Left renal cortex interstitium (tissue), 4 donors: ENCODE measurements at regions not wholly inside any gene's neighbourhood (a gene's known extent, or its start where the extent isn't known, plus 50 kb on each side); places are given as distances from the start of the nearest gene placed in this dataset.

ENCODE experiments used
- DNase-seq, 4 donors: peaks; one replicate each; pipeline ENCODE4 v3.0.0-alpha.2; 2013; ENCODE audit warnings: low read depth in 4 of 4, low spot score in 2 of 4, missing footprints in 1 of 4

DNA sequence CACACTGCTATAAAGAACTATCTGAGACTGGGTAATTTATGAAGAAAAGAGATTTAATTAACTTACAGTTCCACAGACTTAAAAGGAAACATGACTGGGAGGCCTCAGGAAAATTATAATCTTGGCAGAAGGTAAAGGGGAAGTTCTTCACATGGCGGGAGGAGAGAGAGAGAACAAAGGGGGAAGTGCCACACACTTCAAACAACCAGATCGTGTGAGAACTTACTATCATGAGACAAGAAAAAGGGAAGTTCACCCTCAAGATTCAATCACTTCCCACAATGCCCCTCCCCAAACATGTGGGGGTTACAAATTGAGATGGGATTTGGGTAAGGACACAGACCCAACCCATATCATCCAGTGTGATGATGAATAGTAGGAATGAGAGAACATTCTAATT is 366.5 kb downstream of the LRFN5 start:
- no peak for DNase-seq

DNA sequence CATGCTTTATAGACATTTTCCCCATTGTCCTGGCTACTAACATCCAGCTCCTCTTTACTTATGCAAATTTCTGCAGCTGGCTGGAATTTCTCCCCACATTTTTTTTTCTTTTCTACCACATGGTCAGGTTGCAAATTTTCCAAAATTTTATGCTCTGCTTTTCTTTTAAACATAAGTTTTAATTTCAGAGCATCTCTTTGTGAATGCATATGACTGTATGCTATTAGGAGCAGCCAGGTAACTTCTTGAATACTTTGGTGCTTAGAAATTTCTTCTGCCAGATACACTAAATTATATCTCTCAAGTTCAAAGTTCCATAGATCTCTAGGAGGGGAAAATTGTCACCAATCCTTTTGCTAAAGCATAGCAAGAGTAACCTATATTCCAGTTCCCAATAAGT is 365.9 kb downstream of the LRFN5 start:
- no peak for DNase-seq

DNA sequence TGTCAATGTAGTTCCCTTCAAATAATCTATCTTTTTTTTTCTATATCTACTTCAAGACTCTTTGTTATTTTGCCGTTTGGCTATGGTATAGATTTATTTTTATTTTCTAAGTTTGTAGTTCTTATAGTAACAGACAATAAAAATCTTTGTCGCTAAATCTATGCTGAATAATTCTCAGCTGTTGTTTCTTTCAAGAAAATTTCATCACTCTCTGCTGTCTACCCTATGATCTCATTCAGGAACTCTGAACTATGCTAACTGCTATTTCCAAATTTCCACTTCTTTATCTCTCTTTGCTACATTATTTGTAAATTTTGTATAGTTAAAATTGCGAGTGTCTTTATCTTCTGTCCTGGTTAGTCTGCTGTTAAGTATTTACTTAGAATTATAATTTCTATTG is 353.6 kb downstream of the LRFN5 start:
- no peak for DNase-seq

DNA sequence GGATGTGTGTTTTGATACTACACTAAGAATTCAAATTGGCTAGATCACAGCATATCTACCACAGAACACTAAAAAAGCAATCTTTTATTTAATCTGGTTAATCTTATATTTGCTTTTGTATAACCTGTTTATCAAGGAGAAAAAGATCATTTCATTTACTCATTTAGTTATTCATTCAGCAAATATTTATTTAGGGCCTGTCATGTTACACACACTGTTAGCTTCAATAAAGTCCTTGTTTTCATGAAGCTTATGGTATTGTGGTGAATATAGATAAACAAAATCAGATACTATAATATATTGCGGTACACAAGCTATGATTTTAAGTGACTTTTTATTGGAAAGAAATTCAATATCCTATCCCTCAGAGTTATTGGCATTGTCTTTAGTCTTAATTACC is 350.8 kb downstream of the LRFN5 start:
- no peak for DNase-seq
